ENCODE measurements at regions not wholly inside any gene's neighbourhood (a gene's known extent, or its start where the extent isn't known, plus 50 kb on each side); places are given as distances from the start of the nearest gene placed in this dataset.

- no peak for TF ChIP-seq POLR2A (IDR thresholded peaks at IDR 0.05)
- TF ChIP-seq CTCF (IDR thresholded peaks at IDR 0.05) = no peak
- TF ChIP-seq POLR2AphosphoS5 (IDR thresholded peaks at IDR 0.05) = no peak
- no peak for TF ChIP-seq EP300 (IDR thresholded peaks at IDR 0.05)
- no peaks in the 10 kb centered on the region for H3K4me1 ChIP-seq
- no peak for DNase-seq
- no peaks in the 10 kb centered on the region for H3K9me3 ChIP-seq
- H3K4me3 ChIP-seq = no peak overlapping the region
- H3K27ac ChIP-seq = no peak overlapping the region
- H3K27me3 ChIP-seq = no peaks in the 10 kb centered on the region
- 77 to 82% methylated on average over 6 of the region's 6 CpGs for WGBS, 2 donors
- no peaks in the 10 kb centered on the region for H3K36me3 ChIP-seq
- intact Hi-C loops (cut with DNase I) = no loop called here
Observed at GRCh38 chr13:59447846-59448620, 715.7 kb downstream of the DIAPH3 start.

GRCh38 chr13:59449750-59450149, 714.0 kb downstream of the DIAPH3 start:
- DNase-seq = no peak
- no peaks in the 10 kb centered on the region for H3K9me3 ChIP-seq
- 53 to 72% methylated on average over 4 of the region's 4 CpGs for WGBS, 2 donors
- no peak overlapping the region for H3K4me3 ChIP-seq
- H3K36me3 ChIP-seq = no peaks in the 10 kb centered on the region
- H3K27me3 ChIP-seq = no peaks in the 10 kb centered on the region
- TF ChIP-seq POLR2AphosphoS5 (IDR thresholded peaks at IDR 0.05) (no peak), EP300 (IDR thresholded peaks at IDR 0.05) (no peak), POLR2A (IDR thresholded peaks at IDR 0.05) (no peak), CTCF (IDR thresholded peaks at IDR 0.05) (no peak)
- no peaks in the 10 kb centered on the region for H3K4me1 ChIP-seq
- intact Hi-C loops (cut with DNase I) = no loop called here
- H3K27ac ChIP-seq = no peak overlapping the region

- 48 to 75% methylated on average over 1 of the region's 1 CpG for WGBS, 2 donors
- H3K4me1 ChIP-seq = no peaks in the 10 kb centered on the region
- no peak for TF ChIP-seq CTCF (IDR thresholded peaks at IDR 0.05)
- no peak for TF ChIP-seq POLR2AphosphoS5 (IDR thresholded peaks at IDR 0.05)
- TF ChIP-seq POLR2A (IDR thresholded peaks at IDR 0.05) = no peak
- TF ChIP-seq EP300 (IDR thresholded peaks at IDR 0.05) = no peak
- intact Hi-C loops (cut with DNase I) = no loop called here
- H3K27ac ChIP-seq = no peak overlapping the region
- no peaks in the 10 kb centered on the region for H3K9me3 ChIP-seq
- no peak overlapping the region for H3K4me3 ChIP-seq
- H3K27me3 ChIP-seq = no peaks in the 10 kb centered on the region
- DNase-seq = no peak
- H3K36me3 ChIP-seq = no peaks in the 10 kb centered on the region
Observed at GRCh38 chr13:59450229-59450628, 713.5 kb downstream of the DIAPH3 start.

- intact Hi-C loops (cut with DNase I) = no loop called here
Observed at GRCh38 chr13:59451236-59451635, 712.5 kb downstream of the DIAPH3 start.

More at GRCh38 chr13:59451236-59451635, 712.5 kb downstream of the DIAPH3 start:
- Histone ChIP-seq H3K9me3 (no peaks in the 10 kb centered on the region), H3K4me1 (no peaks in the 10 kb centered on the region), H3K4me3 (no peak overlapping the region), H3K27ac (no peak overlapping the region), H3K36me3 (no peaks in the 10 kb centered on the region), H3K27me3 (no peaks in the 10 kb centered on the region)
- no peak for TF ChIP-seq POLR2A (IDR thresholded peaks at IDR 0.05)
- TF ChIP-seq CTCF (IDR thresholded peaks at IDR 0.05) = no peak
- TF ChIP-seq POLR2AphosphoS5 (IDR thresholded peaks at IDR 0.05) = no peak
- TF ChIP-seq EP300 (IDR thresholded peaks at IDR 0.05) = no peak
- no peak for DNase-seq

All from sigmoid colon (tissue), 6 donors.